Adrenal gland (tissue), 5 donors: ENCODE measurements at regions not wholly inside any gene's neighbourhood (a gene's known extent, or its start where the extent isn't known, plus 50 kb on each side); places are given as distances from the start of the nearest gene placed in this dataset.

Experiments
- CTCF ChIP-seq, 6 experiments: fragments of 450-650 bp in 4 of 6; fragments of 200-600 bp in 2 of 6; sonication (generic) in 1 of 6; IDR thresholded peaks; 1 replicate in 5 of 6; 2 replicates in 1 of 6; pipeline versions ENCODE4 v1.5.1 to v1.8.0; 2016 to 2021; ENCODE audit warnings: antibody characterized with exemption in 6 of 6, mild to moderate bottlenecking in 2 of 6, moderate library complexity in 1 of 6
- POLR2A ChIP-seq, 2 donors: fragments of 450-650 bp; IDR thresholded peaks; one replicate each; pipeline ENCODE4 v1.6.1; 2017; ENCODE audit warnings: antibody characterized with exemption in 2 of 2, mild to moderate bottlenecking in 2 of 2, moderate library complexity in 1 of 2
- donor health status: DM: no; HTN: no; CAD: no.

- TF ChIP-seq POLR2A (IDR thresholded peaks at IDR 0.05) (no peak), CTCF (IDR thresholded peaks at IDR 0.05) (no peak)
These were observed 864.2 kb downstream of the REEP3 start for GRCh38 chr10:64385355-64385754.
